HG03565 (cell line): ENCODE measurements at regions not wholly inside any gene's neighbourhood (a gene's known extent, or its start where the extent isn't known, plus 50 kb on each side); places are given as distances from the start of the nearest gene placed in this dataset.
"Not testable (repeated sequence)": the region's sequence is repeated elsewhere in the genome, so short reads cannot be mapped to it uniquely, and the experiment has no call there.

Experiments
- ATAC-seq: cut with Tn5 transposase; IDR thresholded peaks from one replicate; pipeline ENCODE4 v1.9.1; 2021; ENCODE audit warnings: mild to moderate bottlenecking, moderate library complexity; ENCODE audit not compliant: unreplicated experiment

- no peak for ATAC-seq
Measured at GRCh38 chr11:135015966-135016365, 603.9 kb upstream of the B3GAT1 start.

GRCh38 chr11:135011313-135011712 lies 599.3 kb upstream of the B3GAT1 start:
- not testable (repeated sequence) for ATAC-seq

DNA sequence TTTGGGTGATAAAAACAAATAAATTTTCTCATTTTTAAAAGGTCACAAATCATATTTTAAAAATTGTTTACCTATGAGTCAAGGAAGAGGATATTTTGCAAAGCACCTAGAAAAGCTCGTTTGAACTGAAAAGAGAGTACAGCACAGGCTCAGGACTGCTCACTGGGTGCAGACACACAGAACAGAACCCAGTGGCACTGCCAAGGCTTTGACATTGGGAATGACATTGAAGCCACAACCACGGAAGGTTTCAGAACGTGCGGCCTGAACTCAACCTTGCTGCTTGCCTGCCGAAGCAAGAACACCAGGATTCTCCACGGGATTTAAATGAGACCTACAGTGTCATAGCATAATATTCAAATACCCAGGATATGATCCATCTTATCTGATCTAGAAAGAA lies 597.1 kb upstream of the B3GAT1 start:
- ATAC-seq: no peak

DNA sequence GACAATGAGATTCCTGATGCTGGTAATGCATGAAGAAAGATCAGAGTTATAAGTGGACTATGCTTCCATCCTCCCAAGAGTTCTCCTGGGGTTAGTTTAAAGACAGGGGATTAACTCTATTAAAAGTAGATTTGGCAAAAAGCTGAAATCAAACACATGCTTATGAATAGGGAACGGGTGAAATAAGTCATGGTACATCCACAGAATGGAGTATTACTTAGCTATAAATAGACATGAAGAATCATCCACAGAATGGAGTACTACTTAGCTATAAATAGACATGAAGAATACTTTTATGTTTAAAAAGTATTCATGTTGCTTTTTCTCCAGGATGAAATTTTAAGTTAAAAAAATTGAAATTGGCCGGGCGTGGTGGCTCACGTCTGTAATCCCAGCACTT lies 596.4 kb upstream of the B3GAT1 start:
- no peak for ATAC-seq

DNA sequence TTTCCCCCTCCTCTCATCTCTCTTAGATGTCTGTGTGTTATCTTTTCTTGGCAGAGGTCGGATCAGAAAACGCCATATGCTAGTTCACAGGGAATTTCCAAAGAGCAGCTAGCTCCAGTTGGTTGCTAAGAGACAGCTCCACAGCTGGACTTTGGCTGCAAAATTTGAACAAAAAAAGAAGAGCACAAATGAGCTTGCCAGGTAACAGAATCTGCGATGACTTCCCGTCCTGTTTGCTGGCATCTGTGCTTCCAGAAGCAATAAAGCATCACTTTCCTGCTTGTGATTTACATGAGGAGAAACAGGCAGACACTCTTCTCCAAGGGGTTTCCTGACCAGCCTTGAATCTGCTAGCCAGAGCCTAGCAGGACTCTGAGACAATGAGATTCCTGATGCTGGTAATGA lies 596.0 kb upstream of the B3GAT1 start:
- ATAC-seq: no peak

DNA sequence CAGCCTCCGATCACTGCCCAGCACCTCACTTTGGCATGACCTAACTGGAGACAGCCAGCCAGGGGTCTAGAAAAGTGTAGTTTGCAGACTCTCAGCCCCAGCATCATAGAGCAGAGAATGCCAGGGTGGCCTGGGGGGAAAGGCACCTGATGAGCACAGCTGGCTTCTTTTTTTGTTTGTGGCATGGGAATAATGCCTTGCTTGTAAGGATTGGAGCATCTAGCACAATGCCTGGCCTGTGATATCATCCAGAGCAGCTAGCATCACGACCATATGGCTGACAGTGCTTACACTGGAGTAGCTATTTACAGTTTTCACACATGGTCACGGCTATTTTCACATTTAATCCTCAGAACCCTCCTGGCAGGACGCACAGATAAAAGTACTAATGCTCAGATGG lies 594.8 kb upstream of the B3GAT1 start:
- ATAC-seq: no peak

GRCh38 chr11:135004495-135004894 lies 592.5 kb upstream of the B3GAT1 start:
- no peak for ATAC-seq

DNA sequence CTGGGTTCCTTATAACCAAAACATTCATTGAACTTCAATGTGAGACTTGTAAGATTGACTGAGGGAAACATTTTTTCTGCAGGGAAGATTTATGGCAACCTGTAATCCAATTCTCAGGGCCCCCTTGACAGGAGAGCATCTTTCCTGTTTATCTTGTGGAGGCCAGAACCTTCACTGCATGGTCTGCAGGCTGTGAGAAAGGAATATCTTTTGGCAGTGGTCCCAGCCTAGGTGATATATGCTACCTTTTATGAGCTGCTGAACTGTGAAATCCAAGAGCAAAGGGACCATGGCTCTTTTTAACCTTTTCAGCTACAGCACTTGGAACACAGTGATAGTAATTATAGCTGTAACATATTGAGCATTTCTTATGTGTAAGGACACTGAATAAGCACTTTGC lies 590.2 kb upstream of the B3GAT1 start:
- ATAC-seq: no peak

GRCh38 chr11:135001581-135001980 lies 589.5 kb upstream of the B3GAT1 start:
- no peak for ATAC-seq

GRCh38 chr11:135001065-135001464 lies 589.0 kb upstream of the B3GAT1 start:
- not testable (repeated sequence) for ATAC-seq

- ATAC-seq: no peak
Measured at GRCh38 chr11:134999590-134999989, 587.5 kb upstream of the B3GAT1 start.

- ATAC-seq: no peak
Measured at GRCh38 chr11:134997652-134998320, 585.7 kb upstream of the B3GAT1 start.

- ATAC-seq: no peak
Measured at GRCh38 chr11:134995741-134996140, 583.7 kb upstream of the B3GAT1 start.

- no peak for ATAC-seq
Measured at GRCh38 chr11:134994431-134994830, 582.4 kb upstream of the B3GAT1 start.

DNA sequence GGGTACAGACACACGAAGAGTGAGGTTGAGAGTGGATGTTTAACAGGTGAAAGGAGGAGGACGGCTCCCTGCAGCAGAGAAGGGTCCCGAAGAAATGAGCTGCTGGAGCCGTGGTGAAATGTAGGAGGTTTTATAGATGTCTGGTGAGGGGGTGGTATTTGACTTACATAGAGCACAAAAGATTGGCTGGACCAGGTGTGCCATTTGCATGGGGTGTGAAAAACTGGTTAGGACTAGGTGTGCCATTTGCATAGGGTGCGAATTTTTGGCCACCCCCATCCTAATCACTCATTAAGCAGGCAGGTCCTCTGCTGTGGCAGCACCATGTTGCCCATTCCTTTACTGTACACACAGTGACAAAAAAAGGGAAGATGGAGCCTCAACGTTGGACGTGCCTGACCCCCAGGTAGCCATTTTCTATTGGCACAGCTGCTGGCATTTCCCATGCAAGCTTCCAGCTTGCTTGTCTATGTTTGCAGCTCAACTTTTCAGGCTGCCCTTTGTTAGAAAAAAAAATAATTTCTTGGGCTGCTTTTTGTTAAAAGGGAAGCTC lies 581.7 kb upstream of the B3GAT1 start:
- no peak for ATAC-seq

DNA sequence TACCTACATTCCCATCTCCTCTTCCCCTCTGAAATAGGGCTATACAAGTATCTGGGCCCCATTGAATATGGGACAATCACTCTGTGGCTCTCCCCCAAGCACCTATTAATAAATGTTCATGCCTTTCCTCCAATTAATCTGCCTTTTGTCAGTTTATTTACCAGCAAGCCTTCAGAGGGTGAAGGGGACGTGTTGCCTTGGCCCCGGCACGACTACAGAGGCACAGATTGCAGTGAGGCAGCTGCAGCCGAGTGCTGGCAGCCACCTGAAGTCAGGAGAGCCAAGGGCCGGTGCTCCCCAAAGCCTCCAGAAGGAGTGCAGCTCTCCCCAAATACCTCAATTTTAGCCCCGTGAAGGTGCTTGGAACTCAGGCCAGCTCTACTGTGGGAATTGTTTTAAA lies 580.9 kb upstream of the B3GAT1 start:
- ATAC-seq: no peak

GRCh38 chr11:134988495-134988894 lies 576.5 kb upstream of the B3GAT1 start:
- ATAC-seq: no peak

DNA sequence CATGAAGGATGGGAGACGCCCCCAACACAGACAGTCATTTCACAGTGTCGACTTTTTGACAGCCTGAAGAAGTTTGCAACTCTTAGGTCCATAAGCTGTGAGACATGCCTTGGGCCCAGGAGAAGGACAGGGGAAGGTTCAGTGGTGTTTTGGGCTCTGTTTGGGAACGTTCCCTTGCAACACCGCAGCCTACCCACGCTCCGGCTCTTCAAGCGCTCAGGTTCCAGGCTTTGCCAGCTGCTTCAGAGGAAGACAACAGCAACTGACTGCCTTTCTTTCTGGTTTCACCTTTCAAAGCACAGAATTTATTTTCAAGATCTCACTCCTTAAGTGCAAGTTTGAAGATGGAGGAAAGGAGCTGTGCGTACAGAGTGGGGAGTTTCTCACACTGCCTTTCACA lies 575.8 kb upstream of the B3GAT1 start:
- no peak for ATAC-seq

GRCh38 chr11:134987223-134987768 lies 575.3 kb upstream of the B3GAT1 start:
- no peak for ATAC-seq

- no peak for ATAC-seq
Measured at GRCh38 chr11:134984421-134984820, 572.4 kb upstream of the B3GAT1 start.

- ATAC-seq: not testable (repeated sequence)
Measured at GRCh38 chr11:134982432-134982831, 570.4 kb upstream of the B3GAT1 start.

GRCh38 chr11:134981835-134982234 lies 569.8 kb upstream of the B3GAT1 start:
- no peak for ATAC-seq
